ENCODE measurements at regions not wholly inside any gene's neighbourhood (a gene's known extent, or its start where the extent isn't known, plus 50 kb on each side); places are given as distances from the start of the nearest gene placed in this dataset.
A peak's percentile ranks its signal among the peaks of the same experiment; 100 is the strongest.

GRCh38 chr19:42662712-42663111 lies 68.0 kb upstream of the CEACAM8 start:
- no peak for DNase-seq (ENCODE audit: low spot score)

GRCh38 chr19:42660353-42660752 lies 65.6 kb upstream of the CEACAM8 start:
- DNase-seq (ENCODE audit: low spot score): no peak

DNA sequence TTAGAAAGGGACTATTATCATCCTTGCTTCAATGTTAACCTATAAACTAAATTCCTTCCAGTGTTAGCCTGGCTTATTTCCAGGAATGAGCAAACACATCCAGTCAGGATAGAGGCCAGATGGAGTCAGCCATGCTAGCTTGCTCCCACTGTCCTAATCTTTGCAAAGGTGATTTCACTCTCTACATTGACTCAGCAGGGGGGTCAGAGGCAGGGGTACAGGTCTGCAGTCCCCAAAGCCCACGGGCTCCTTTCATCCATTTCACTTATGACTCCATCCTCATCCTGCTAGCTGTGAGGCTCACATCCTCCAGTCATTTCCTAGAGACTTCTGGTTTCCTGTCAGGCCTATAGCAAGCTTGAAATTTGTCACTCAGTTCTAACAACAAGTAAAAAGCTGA lies 63.4 kb upstream of the CEACAM8 start:
- no peak for DNase-seq (ENCODE audit: low spot score)

GRCh38 chr19:42657556-42657955 lies 62.8 kb upstream of the CEACAM8 start:
- peak; percentile 35 for DNase-seq (ENCODE audit: low spot score)

DNA sequence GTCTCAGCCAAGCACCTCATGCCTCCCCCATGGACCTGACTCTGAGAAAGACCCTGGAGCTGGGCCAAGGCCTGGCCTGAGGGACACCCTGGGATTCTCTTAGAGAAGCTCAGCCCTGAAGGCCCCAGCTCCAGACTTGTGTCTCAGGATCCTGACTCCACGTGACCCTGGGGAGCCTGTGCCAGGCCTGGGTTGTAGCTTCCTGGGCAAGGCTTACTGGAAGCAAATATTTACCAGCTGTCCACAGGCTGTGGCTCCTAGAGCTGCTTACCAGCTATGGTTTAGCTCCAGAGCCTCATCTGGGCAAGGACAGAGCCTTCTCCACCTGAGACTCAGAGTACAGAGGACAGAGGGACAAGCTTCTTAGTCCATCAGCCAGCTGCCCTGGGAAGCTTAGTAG lies 61.0 kb upstream of the CEACAM8 start:
- no peak for DNase-seq (ENCODE audit: low spot score)

- no peak for DNase-seq (ENCODE audit: low spot score)
Observed at GRCh38 chr19:42653841-42654240, 59.1 kb upstream of the CEACAM8 start.

DNA sequence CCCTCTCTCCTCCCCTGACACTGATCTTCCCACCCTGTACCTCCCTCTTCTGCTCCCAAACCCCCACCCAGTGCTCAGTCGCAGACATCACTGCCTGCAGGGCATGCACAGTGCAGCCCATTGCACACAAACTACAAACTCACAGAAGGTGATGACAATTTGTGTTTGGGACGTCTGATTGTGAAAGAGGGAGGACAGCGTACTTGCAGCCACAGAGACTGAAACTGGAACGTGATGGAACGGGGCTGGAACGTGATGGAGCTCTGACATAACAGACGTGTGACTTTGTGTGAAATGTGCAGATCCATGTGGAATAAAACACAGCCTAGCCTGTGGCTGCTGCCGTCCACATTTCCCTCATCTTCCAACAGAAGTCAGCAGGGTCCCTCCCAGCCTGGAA lies 57.3 kb upstream of the CEACAM8 start:
- no peak for DNase-seq (ENCODE audit: low spot score)
